HepG2 (cell line): ENCODE measurements at regions not wholly inside any gene's neighbourhood (a gene's known extent, or its start where the extent isn't known, plus 50 kb on each side); places are given as distances from the start of the nearest gene placed in this dataset.
A peak's percentile ranks its signal among the peaks of the same experiment; 100 is the strongest.

ENCODE experiments used
- ATAC-seq: fragments of 200-7000 bp; cut with Tn5 transposase; 3 replicates; pipeline ENCODE4 v1.9.1; 2020; ENCODE audit warnings: mild to moderate bottlenecking, moderate library complexity
- BruUV-seq: library from RNA; stranded (reverse); fragments of 400-500 nt; replicated peaks from 2 replicates; lab custom pipeline; 2021; lab: Mats Ljungman, UMichigan
- CTCF ChIA-PET: fragments of 300-600 bp; formaldehyde crosslinking; extraction: SDS; loops from one replicate; lab custom pipeline; 2021; ENCODE audit warnings: low total read pairs, inconsistent platforms, low intra/inter-chr PET ratio; lab: Yijun Ruan, JAX
- POLR2A ChIA-PET: fragments of 350-600 bp; sonication (Branson Sonifier 250); formaldehyde crosslinking; loops from one replicate; lab custom pipeline; 2020; ENCODE audit warnings: antibody characterized with exemption, inconsistent platforms; lab: Yijun Ruan, JAX
- DNase-seq: peaks from one replicate; pipeline ENCODE4 v3.0.0-alpha.2; 2015; ENCODE audit warnings: low spot score
- FAIRE-seq: peaks from 3 replicates; lab custom pipeline; 2011; peaks lifted over from hg19 to GRCh38; lab: Jason Lieb, UNC
- H2AFZ ChIP-seq: one replicate; pipeline ENCODE4 v1.6.1; 2011; ENCODE audit warnings: low read length, inconsistent platforms
- H3K27ac ChIP-seq: fragments of 300-600 bp; 3 replicates; pipeline ENCODE4 v1.8.0; 2011; ENCODE audit warnings: mixed run types, mild to moderate bottlenecking, mixed read lengths, low read length, inconsistent platforms; ENCODE audit not compliant: insufficient read depth; ENCODE audit errors: extremely low read length
- H3K27me3 ChIP-seq, 2 experiments: fragments of 200-600 bp in 1 of 2; 2 replicates in 1 of 2; 3 replicates in 1 of 2; pipeline versions ENCODE4 v1.6.0 to v1.8.0; 2011; ENCODE audit warnings: low read length in 2 of 2, mild to moderate bottlenecking in 2 of 2, moderate library complexity in 2 of 2, inconsistent platforms in 1 of 2; ENCODE audit not compliant: insufficient read depth in 2 of 2, control insufficient read depth in 1 of 2
- H3K36me3 ChIP-seq, 2 experiments: fragments of 200-600 bp in 1 of 2; replicated peaks in 1 of 2; 2 replicates in 1 of 2; 3 replicates in 1 of 2; pipeline versions ENCODE4 v1.5.1 to v1.8.0; 2011; ENCODE audit warnings: low read length in 2 of 2, inconsistent platforms in 1 of 2; ENCODE audit not compliant: insufficient read depth in 2 of 2, control insufficient read depth in 1 of 2
- H3K4me1 ChIP-seq: 2 replicates; pipeline ENCODE4 v1.5.1; 2012; ENCODE audit warnings: low read length, inconsistent platforms; ENCODE audit not compliant: insufficient read depth
- H3K4me2 ChIP-seq: 2 replicates; pipeline ENCODE4 v1.6.0; 2011; ENCODE audit warnings: low read depth, low read length, inconsistent platforms
- H3K4me3 ChIP-seq, 3 experiments: fragments of 200-600 bp in 1 of 3; sonication (generic), shearing (Covaris generic) in 1 of 3; replicated peaks in 1 of 3; 2 replicates each; pipeline ENCODE4 v1.5.1; 2011 to 2016; ENCODE audit warnings: low read length in 3 of 3, inconsistent platforms in 2 of 3, low read depth in 2 of 3, mild to moderate bottlenecking in 2 of 3, control low read depth in 1 of 3, mixed read lengths in 1 of 3; ENCODE audit not compliant: insufficient read depth in 1 of 3
- H3K79me2 ChIP-seq: one replicate; pipeline ENCODE4 v1.6.1; 2011; ENCODE audit warnings: low read length, inconsistent platforms; ENCODE audit not compliant: insufficient read depth
- H3K9ac ChIP-seq: 2 replicates; pipeline ENCODE4 v1.6.0; 2011; ENCODE audit warnings: mild to moderate bottlenecking, low read depth, low read length, inconsistent platforms; ENCODE audit not compliant: insufficient read depth
- H3K9me3 ChIP-seq: 2 replicates; pipeline ENCODE4 v1.5.1; 2012; ENCODE audit warnings: mild to moderate bottlenecking, low read length
- H4K20me1 ChIP-seq: 2 replicates; pipeline ENCODE4 v1.6.0; 2011; ENCODE audit warnings: inconsistent platforms, mild to moderate bottlenecking, low read length, moderate library complexity; ENCODE audit not compliant: insufficient read depth
- EEA1 ChIP-seq: sonication (generic); formaldehyde crosslinking; IDR thresholded peaks from 2 replicates; pipeline ENCODE4 v1.5.1; 2020; ENCODE audit warnings: mild to moderate bottlenecking, missing genetic modification reagents, borderline replicate concordance
- GABPB1 ChIP-seq: IDR thresholded peaks from 2 replicates; pipeline ENCODE4 v1.6.1; 2016; ENCODE audit warnings: mild to moderate bottlenecking, missing genetic modification reagents, moderate library complexity, missing compliant biosample characterization
- GATA4 ChIP-seq: sonication (generic); IDR thresholded peaks from 2 replicates; pipeline ENCODE4 v1.6.1; 2016; ENCODE audit warnings: antibody characterized with exemption, low read depth, borderline replicate concordance
- GLI4 ChIP-seq: sonication (generic); formaldehyde crosslinking; IDR thresholded peaks from 2 replicates; pipeline ENCODE4 v1.5.1; 2020; ENCODE audit warnings: missing genetic modification reagents, mild to moderate bottlenecking, moderate library complexity, borderline replicate concordance
- KDM4B ChIP-seq: sonication (generic); formaldehyde crosslinking; IDR thresholded peaks from 2 replicates; pipeline ENCODE4 v1.4.0; 2020; ENCODE audit warnings: missing genetic modification reagents
- POLR2A ChIP-seq, 2 experiments: IDR thresholded peaks; 2 replicates each; pipeline ENCODE4 v1.6.1; 2011; ENCODE audit warnings: low read depth in 2 of 2, low read length in 2 of 2, mild to moderate bottlenecking in 1 of 2, moderate library complexity in 1 of 2; ENCODE audit not compliant: insufficient read depth in 1 of 2
- SMARCE1 ChIP-seq: fragments of 450-650 bp; IDR thresholded peaks from 2 replicates; pipeline ENCODE4 v1.6.1; 2017; ENCODE audit warnings: borderline replicate concordance
- ZNF572 ChIP-seq: sonication (generic); formaldehyde crosslinking; IDR thresholded peaks from 2 replicates; pipeline ENCODE4 v1.5.1; 2020; ENCODE audit warnings: mild to moderate bottlenecking, missing genetic modification reagents
- ZZZ3 ChIP-seq: sonication (generic); formaldehyde crosslinking; IDR thresholded peaks from 2 replicates; pipeline ENCODE4 v1.4.0; 2020; ENCODE audit warnings: missing genetic modification reagents, mild to moderate bottlenecking, borderline replicate concordance
- WGBS: methylation state at CpG from one replicate; pipeline ENCODE4 v1.1.6; 2017; ENCODE audit warnings: low lambda C conversion rate; 5-methylcytosine and 5-hydroxymethylcytosine counted together
- in situ Hi-C: cut with HindIII; loops from 2 replicates; pipeline ENCODE4 v1.10.0; 2017; ENCODE audit warnings: low pct_unique_long_range_greater_than_20kb; ENCODE audit not compliant: extremely low pct_ligation_motif_present
- intact Hi-C: fragments of 100-400 bp; cut with micrococcal nuclease; formaldehyde crosslinking; loops from one replicate; pipeline ENCODE4 v1.10.0; 2022; ENCODE audit not compliant: unreplicated experiment
- TF ChIP-seq, protein P1 (sequence below): sonication (generic); formaldehyde crosslinking; IDR thresholded peaks from 2 replicates; pipeline ENCODE4 v1.5.0; 2020; ENCODE audit warnings: missing genetic modification reagents
- TF ChIP-seq, protein P2 (sequence below): sonication (generic); formaldehyde crosslinking; conservative IDR thresholded peaks from 2 replicates; pipeline ENCODE4 v1.8.0; 2022; ENCODE audit warnings: missing genetic modification reagents

DNA sequence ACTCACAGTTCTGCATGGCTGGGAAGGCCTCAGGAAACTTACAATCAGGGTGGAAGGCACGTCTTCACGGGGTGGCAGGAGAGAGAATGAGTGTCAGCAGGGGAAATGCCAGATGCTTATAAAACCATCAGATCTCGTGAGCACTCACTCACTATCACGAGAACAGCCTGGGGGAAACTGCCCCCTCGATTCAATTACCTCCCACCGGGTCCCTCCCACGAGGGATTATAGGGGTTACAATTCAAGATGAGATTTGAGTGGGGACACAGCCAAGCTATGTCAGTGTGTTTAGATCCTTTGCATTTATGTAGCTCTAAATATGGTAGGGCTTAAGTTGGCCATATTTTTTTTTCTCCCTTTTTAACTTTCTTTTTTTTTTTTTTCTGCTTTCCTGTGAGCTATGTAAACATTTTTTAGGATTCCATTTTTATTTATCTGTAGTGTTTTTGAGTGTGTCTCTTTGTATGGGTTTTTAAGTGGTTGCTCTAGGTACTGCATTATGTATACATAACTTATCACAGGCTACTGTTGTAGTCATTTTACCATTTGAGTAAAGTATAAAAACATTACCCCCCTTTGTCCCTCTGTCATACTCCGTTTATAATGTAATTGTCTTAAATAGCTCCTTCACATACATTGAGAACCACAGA lies 79.0 kb downstream of the ADRA2C start:
- BruUV-seq = no TSS peak
- no peak overlapping the region for H3K27ac ChIP-seq
- DNase-seq = no peak
- WGBS = 14% methylated on average over 8 of the region's 8 CpGs
- 0 out of 3 replicates have a peak, but pooled peaks have one; percentile 34 for ATAC-seq
- H3K36me3 ChIP-seq = no peaks in the 10 kb centered on the region
- no peaks in the 10 kb centered on the region; the same call in 1 of the 2 replicates for H3K4me1 ChIP-seq
- H3K9me3 ChIP-seq = peaks cover 5% of the 10 kb centered on the region
- intact Hi-C loops = loop anchor here (1.0 kb wide), 1 partner anchor 8 kb away; no protein-coding TSS in a partner anchor
- ChIA-PET POLR2A (no interaction called here), CTCF (no interaction called here)
- in situ Hi-C loops = no loop called here
- H3K79me2 ChIP-seq = no peaks in the 10 kb centered on the region
- no peak overlapping the region for H3K9ac ChIP-seq
- H3K27me3 ChIP-seq = peaks cover 0 to 16% of the 10 kb centered on the region in 2 experiments; a peak in 3 of 5 replicates
- no peak overlapping the region for H3K4me2 ChIP-seq
- FAIRE-seq = no peak
- no peaks in the 10 kb centered on the region for H4K20me1 ChIP-seq
- TF ChIP-seq ZNF572 (CRISPR knock-in tag) (no peak), GLI4 (CRISPR knock-in tag) (no peak), SMARCE1 (no peak), GABPB1 (CRISPR knock-in tag) (no peak), GATA4 (no peak), POLR2A (IDR thresholded peaks at IDR 0.05; ENCODE audit: insufficient read depth in 1 of 2, low read depth in 2 of 2, low read length in 2 of 2) (no peak), KDM4B (CRISPR knock-in tag) (no peak), EEA1 (no peak), ZZZ3 (CRISPR knock-in tag) (no peak)
- TF ChIP-seq, protein P1, sequence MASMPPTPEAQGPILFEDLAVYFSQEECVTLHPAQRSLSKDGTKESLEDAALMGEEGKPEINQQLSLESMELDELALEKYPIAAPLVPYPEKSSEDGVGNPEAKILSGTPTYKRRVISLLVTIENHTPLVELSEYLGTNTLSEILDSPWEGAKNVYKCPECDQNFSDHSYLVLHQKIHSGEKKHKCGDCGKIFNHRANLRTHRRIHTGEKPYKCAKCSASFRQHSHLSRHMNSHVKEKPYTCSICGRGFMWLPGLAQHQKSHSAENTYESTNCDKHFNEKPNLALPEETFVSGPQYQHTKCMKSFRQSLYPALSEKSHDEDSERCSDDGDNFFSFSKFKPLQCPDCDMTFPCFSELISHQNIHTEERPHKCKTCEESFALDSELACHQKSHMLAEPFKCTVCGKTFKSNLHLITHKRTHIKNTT = no peak
- TF ChIP-seq, protein P2, sequence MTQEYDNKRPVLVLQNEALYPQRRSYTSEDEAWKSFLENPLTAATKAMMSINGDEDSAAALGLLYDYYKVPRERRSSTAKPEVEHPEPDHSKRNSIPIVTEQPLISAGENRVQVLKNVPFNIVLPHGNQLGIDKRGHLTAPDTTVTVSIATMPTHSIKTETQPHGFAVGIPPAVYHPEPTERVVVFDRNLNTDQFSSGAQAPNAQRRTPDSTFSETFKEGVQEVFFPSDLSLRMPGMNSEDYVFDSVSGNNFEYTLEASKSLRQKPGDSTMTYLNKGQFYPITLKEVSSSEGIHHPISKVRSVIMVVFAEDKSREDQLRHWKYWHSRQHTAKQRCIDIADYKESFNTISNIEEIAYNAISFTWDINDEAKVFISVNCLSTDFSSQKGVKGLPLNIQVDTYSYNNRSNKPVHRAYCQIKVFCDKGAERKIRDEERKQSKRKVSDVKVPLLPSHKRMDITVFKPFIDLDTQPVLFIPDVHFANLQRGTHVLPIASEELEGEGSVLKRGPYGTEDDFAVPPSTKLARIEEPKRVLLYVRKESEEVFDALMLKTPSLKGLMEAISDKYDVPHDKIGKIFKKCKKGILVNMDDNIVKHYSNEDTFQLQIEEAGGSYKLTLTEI (CRISPR knock-in tag) = no peak
- H2AFZ ChIP-seq = no peak overlapping the region
- no peak overlapping the region for H3K4me3 ChIP-seq
